Testis (tissue), 2 donors: ENCODE measurements at regions not wholly inside any gene's neighbourhood (a gene's known extent, or its start where the extent isn't known, plus 50 kb on each side); places are given as distances from the start of the nearest gene placed in this dataset.
"Not testable (repeated sequence)": the region's sequence is repeated elsewhere in the genome, so short reads cannot be mapped to it uniquely, and the experiment has no call there.

Experiments
- DNase-seq: peaks from one replicate; pipeline ENCODE4 v3.0.0-alpha.2; 2019
- H3K27ac ChIP-seq, 2 donors: fragments of 200-600 bp; sonication (generic); one replicate each; pipeline ENCODE4 v1.5.1; 2019
- H3K27me3 ChIP-seq: fragments of 200-600 bp; sonication (generic); one replicate; pipeline ENCODE4 v1.5.1; 2019
- H3K36me3 ChIP-seq: fragments of 200-600 bp; sonication (generic); one replicate; pipeline ENCODE4 v1.5.1; 2017; ENCODE audit warnings: low read depth; ENCODE audit errors: missing control alignments
- H3K4me1 ChIP-seq: fragments of 200-600 bp; sonication (generic); one replicate; pipeline ENCODE4 v1.5.1; 2019
- H3K4me3 ChIP-seq, 2 donors: fragments of 200-600 bp; sonication (generic); one replicate each; pipeline ENCODE4 v1.5.1; 2017 to 2019
- H3K9me3 ChIP-seq: fragments of 200-600 bp; sonication (generic); one replicate; pipeline ENCODE4 v1.5.1; 2017
- POLR2A ChIP-seq: fragments of 450-650 bp; IDR thresholded peaks from one replicate; pipeline ENCODE4 v1.6.1; 2017; ENCODE audit warnings: antibody characterized with exemption, mild to moderate bottlenecking, moderate library complexity
- WGBS, 2 donors: methylation state at CpG; one replicate each; pipeline ENCODE4 v1.1.5; 2018; 5-methylcytosine and 5-hydroxymethylcytosine counted together
- intact Hi-C: fragments of 100-400 bp; cut with DNase I; formaldehyde crosslinking; loops from one replicate; pipeline ENCODE4 v1.15.1; 2023; ENCODE audit warnings: low total_unique reads
- TF ChIP-seq, protein P1 (sequence below), 3 experiments: fragments of 450-650 bp in 2 of 3; fragments of 200-600 bp in 1 of 3; sonication (generic) in 1 of 3; IDR thresholded peaks; one replicate each; pipeline ENCODE4 v1.5.1; 2016 to 2019; ENCODE audit warnings: antibody characterized with exemption in 3 of 3, mild to moderate bottlenecking in 2 of 3, moderate library complexity in 1 of 3

DNA sequence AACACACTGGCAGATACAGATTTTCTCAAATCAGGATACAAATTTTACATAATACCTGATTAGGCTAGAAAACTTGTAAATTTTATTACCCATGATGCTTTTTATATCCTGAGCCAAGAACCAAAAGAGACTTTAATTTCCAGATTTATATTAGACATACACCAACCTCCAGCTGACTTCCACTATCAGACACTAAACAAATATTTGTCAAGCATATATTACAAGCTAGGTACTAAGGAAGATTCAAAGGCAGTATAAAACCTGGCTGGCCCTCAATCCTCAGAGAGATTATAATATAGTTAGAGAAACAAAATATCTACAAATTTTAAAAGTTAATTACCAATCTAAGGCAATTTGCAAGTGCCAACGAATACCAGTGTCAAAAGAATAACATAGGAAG lies 357.8 kb upstream of the F9 start:
- intact Hi-C loops = no loop called here
- 88 to 95% methylated on average over 1 of the region's 1 CpG for WGBS, 2 donors
- Histone ChIP-seq H3K36me3 (no peaks in the 10 kb centered on the region), H3K27ac (no peak overlapping the region), H3K9me3 (no peaks in the 10 kb centered on the region), H3K4me1 (no peaks in the 10 kb centered on the region), H3K27me3 (no peaks in the 10 kb centered on the region), H3K4me3 (no peak overlapping the region)
- no peak for DNase-seq
- TF ChIP-seq, protein P1, sequence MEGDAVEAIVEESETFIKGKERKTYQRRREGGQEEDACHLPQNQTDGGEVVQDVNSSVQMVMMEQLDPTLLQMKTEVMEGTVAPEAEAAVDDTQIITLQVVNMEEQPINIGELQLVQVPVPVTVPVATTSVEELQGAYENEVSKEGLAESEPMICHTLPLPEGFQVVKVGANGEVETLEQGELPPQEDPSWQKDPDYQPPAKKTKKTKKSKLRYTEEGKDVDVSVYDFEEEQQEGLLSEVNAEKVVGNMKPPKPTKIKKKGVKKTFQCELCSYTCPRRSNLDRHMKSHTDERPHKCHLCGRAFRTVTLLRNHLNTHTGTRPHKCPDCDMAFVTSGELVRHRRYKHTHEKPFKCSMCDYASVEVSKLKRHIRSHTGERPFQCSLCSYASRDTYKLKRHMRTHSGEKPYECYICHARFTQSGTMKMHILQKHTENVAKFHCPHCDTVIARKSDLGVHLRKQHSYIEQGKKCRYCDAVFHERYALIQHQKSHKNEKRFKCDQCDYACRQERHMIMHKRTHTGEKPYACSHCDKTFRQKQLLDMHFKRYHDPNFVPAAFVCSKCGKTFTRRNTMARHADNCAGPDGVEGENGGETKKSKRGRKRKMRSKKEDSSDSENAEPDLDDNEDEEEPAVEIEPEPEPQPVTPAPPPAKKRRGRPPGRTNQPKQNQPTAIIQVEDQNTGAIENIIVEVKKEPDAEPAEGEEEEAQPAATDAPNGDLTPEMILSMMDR (IDR thresholded peaks at IDR 0.05) = no peak
- no peak for TF ChIP-seq POLR2A

DNA sequence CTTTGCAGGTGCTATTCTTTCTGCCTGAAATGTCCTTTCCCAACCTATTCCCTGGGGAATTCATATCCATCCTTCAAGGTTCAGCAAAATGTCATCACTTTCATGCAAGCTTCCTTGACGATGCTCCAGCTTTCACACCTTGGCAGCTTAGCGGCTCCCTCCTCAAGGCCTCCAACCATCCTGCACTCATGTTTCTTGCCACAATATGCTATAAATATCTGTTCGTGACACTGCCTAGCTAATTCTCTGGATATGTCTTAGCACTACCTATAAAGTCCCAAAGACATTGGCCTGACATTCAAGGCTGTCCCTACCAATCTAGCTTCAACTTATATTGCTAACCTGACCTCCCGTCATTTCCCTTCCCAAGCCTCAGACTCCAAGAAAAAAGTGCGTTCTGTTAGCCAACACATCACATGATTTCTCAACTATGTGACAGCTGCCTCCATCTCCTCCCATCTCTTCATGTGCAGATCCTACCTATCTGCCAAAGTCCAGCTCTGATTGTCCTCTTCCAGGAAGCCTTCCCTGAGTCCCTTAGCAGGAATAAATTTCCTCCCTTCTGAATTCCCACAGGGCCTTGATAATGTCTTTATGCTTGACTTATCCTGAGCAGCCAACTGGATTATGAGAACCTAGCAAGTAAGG lies 359.9 kb upstream of the F9 start:
- DNase-seq = no peak
- Histone ChIP-seq H3K4me1 (no peaks in the 10 kb centered on the region), H3K27ac (no peak overlapping the region), H3K9me3 (no peaks in the 10 kb centered on the region), H3K27me3 (no peaks in the 10 kb centered on the region), H3K36me3 (no peaks in the 10 kb centered on the region), H3K4me3 (no peak overlapping the region)
- WGBS, 2 donors = 72 to 86% methylated on average over 5 of the region's 5 CpGs
- intact Hi-C loops = no loop called here
- TF ChIP-seq POLR2A = no peak
- TF ChIP-seq, protein P1 (IDR thresholded peaks at IDR 0.05) = no peak

DNA sequence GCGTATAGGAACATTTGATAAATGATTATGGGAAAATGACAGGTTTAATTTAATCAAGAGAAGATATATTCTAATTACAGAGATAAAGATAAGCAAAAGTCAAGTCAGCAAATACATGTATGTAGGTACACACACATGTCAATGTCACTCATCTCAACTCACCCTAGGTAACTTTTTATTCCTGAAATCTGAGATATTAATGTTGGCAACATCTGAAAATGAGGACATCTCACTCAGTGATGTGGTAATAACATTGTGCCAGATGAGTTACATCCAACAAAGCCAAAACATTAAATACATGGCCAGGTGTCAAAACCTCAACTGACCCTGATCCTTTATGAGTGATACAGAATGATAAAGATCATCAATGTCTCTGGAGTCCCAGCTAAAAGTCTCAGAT lies 363.3 kb upstream of the F9 start:
- 100% methylated on average over 1 of the region's 1 CpG for WGBS, 2 donors
- Histone ChIP-seq H3K36me3 (no peaks in the 10 kb centered on the region), H3K27ac (no peak overlapping the region), H3K4me1 (no peaks in the 10 kb centered on the region), H3K9me3 (no peaks in the 10 kb centered on the region), H3K27me3 (no peaks in the 10 kb centered on the region), H3K4me3 (no peak overlapping the region)
- intact Hi-C loops = no loop called here
- no peak for TF ChIP-seq POLR2A
- DNase-seq = no peak

DNA sequence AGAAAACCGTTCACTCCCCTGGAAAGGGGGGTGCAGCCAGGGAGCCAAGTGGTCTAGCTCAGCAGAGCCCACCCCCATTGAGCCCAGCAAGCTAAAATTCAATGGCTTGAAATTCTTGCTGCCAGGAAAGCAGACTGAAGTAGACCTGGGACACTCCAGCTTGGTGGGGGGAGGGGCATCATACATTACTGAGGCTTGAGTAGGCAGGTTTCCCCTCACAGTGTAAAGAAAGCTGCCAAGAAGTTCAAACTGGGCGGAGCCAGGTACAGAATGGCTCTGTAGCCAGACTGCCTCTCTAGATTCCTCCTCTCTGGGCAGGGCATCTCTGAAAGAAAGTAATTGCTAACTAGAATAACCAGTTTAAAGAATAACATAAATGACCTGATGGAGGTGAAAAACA lies 372.3 kb upstream of the F9 start:
- 82 to 100% methylated on average over 1 to 2 of the region's 2 CpGs for WGBS, 2 donors
- no peak for DNase-seq
- intact Hi-C loops = no loop called here
- Histone ChIP-seq H3K4me3 (no peak overlapping the region), H3K27ac (no peak overlapping the region), H3K27me3 (no peaks in the 10 kb centered on the region), H3K4me1 (no peaks in the 10 kb centered on the region), H3K36me3 (no peaks in the 10 kb centered on the region), H3K9me3 (no peaks in the 10 kb centered on the region)
- TF ChIP-seq POLR2A = no peak
- TF ChIP-seq, protein P1 (IDR thresholded peaks at IDR 0.05) = no peak

DNA sequence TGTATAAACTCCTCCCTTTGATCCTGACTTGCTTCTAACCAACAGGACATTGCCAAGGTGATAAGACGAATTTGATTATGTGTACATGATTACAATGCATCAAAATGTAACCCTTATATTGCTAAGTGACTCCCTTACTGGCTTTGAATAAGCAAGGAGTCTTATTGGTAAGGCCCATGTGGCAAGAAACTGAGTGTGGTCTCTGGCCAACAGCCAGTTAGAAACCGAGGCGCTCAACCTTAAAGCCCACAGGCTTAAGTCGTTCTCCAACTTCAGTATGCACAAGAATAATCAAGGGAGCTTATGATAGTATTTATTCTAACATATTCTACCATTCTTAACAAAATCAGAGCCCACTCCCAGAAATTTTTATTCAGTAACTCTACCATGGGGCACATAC lies 374.2 kb upstream of the F9 start:
- intact Hi-C loops = no loop called here
- no peaks in the 10 kb centered on the region for H3K4me1 ChIP-seq
- H3K27ac ChIP-seq = no peak overlapping the region
- 85 to 89% methylated on average over 1 to 4 of the region's 4 CpGs for WGBS, 2 donors
- H3K27me3 ChIP-seq = no peaks in the 10 kb centered on the region
- TF ChIP-seq, protein P1 (IDR thresholded peaks at IDR 0.05) = no peak
- no peak for TF ChIP-seq POLR2A
- no peaks in the 10 kb centered on the region for H3K9me3 ChIP-seq
- no peak for DNase-seq
- H3K4me3 ChIP-seq = no peak overlapping the region
- H3K36me3 ChIP-seq = no peaks in the 10 kb centered on the region

DNA sequence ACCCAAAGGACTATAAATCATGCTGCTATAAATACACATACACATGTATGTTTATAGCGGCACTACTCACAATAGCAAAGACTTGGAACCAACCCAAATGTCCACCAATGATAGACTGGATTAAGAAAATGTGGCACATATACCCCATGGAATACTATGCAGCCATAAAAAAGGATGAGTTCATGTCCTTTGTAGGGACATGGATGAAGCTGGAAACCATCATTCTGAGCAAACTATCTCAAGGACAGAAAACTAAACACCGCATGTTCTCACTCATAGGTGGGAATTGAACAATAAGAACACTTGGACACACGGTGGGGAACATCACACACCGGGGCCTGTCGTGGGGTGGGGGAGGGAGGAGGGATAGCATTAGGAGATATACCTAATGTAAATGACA lies 383.9 kb upstream of the F9 start:
- H3K4me1 ChIP-seq, DNase-seq, intact Hi-C loops, H3K36me3 ChIP-seq, H3K4me3 ChIP-seq, H3K9me3 ChIP-seq, H3K27me3 ChIP-seq, H3K27ac ChIP-seq: not testable (repeated sequence)
- 93 to 94% methylated on average over 5 of the region's 5 CpGs for WGBS, 2 donors
